Neuron (in vitro differentiated cells): ENCODE measurements at regions not wholly inside any gene's neighbourhood (a gene's known extent, or its start where the extent isn't known, plus 50 kb on each side); places are given as distances from the start of the nearest gene placed in this dataset.

Source experiments
- H2AFZ ChIP-seq: one replicate; pipeline ENCODE4 v1.6.1; 2013; ENCODE audit warnings: low read depth, mild to moderate bottlenecking, inconsistent platforms, low read length, moderate library complexity
- H3K27me3 ChIP-seq: one replicate; pipeline ENCODE4 v1.6.1; 2013; ENCODE audit warnings: low read length; ENCODE audit not compliant: insufficient read depth
- H3K36me3 ChIP-seq: one replicate; pipeline ENCODE4 v1.6.1; 2013; ENCODE audit warnings: low read length; ENCODE audit not compliant: insufficient read depth
- H3K4me1 ChIP-seq: one replicate; pipeline ENCODE4 v1.6.1; 2013; ENCODE audit warnings: low read length; ENCODE audit not compliant: insufficient read depth
- H3K4me3 ChIP-seq: 2 replicates; pipeline ENCODE4 v1.5.1; 2013; ENCODE audit warnings: mild to moderate bottlenecking, low read length, moderate library complexity
- H3K9me3 ChIP-seq: one replicate; pipeline ENCODE4 v1.6.1; 2013; ENCODE audit warnings: low read length

DNA sequence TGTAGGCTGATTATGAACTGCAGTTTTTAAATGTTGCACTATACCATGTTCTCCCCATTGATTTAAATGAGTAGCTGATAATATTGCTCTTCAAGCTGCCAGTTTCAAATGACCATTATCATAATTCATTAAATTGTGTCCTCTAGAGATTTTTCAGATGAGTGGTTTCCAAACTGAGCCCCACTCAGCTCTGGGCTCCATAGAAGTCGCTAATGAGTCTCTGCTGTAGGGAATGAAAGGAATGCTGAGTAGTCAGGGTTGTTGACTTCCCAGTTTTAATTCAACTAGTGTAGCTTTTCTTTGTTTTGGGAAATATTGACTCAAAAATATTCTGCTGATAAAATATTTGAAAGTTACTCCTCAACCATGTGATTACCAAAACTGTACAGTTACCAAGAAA is 1081.1 kb downstream of the ARAP2 start:
- Histone ChIP-seq H3K9me3 (no peaks in the 10 kb centered on the region), H3K4me1 (no peaks in the 10 kb centered on the region), H3K36me3 (no peaks in the 10 kb centered on the region), H3K27me3 (no peaks in the 10 kb centered on the region), H3K4me3 (no peak overlapping the region), H2AFZ (no peak overlapping the region)

DNA sequence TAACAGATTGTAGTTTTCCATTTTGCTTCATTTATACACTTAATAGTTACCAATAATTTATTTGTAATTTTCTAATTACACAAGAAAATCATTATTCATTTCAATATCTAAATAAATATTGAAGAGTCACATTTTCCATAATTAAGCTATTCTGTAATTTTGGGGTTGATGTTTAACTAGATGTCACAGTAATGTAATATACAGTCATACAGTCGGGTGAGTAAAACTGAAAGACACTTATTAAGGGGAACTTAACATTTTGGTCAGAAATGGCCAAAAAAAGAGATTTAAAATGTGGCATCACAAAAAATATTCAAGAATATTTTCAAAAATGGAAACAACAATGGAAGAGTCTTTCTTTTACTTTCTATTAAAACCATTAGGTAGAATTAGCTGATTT is 1080.3 kb downstream of the ARAP2 start:
- Histone ChIP-seq H3K9me3 (no peaks in the 10 kb centered on the region), H2AFZ (no peak overlapping the region), H3K27me3 (no peaks in the 10 kb centered on the region), H3K4me3 (no peak overlapping the region), H3K36me3 (no peaks in the 10 kb centered on the region), H3K4me1 (no peaks in the 10 kb centered on the region)

DNA sequence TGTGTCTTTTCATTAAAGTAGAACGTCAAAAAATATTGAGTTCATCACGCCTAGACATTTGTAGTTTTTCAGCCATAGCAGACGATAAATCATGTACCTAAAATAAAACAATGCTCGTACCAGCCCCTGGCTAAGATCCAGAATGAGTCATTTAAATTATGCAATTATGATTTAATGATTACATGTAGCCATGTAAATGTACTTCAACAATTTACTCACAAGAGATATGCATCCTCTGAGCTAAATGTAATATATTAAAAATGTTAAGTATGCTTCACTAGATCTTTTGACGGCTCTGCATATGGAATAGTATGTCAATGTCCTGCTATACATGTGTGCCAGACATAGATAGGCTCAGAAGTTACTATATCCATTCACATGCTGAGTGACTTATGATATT is 1077.8 kb downstream of the ARAP2 start:
- no peak overlapping the region for H2AFZ ChIP-seq
- no peaks in the 10 kb centered on the region for H3K27me3 ChIP-seq
- H3K36me3 ChIP-seq = no peaks in the 10 kb centered on the region
- H3K4me1 ChIP-seq = no peaks in the 10 kb centered on the region
- H3K4me3 ChIP-seq = no peak overlapping the region
- H3K9me3 ChIP-seq = no peaks in the 10 kb centered on the region

DNA sequence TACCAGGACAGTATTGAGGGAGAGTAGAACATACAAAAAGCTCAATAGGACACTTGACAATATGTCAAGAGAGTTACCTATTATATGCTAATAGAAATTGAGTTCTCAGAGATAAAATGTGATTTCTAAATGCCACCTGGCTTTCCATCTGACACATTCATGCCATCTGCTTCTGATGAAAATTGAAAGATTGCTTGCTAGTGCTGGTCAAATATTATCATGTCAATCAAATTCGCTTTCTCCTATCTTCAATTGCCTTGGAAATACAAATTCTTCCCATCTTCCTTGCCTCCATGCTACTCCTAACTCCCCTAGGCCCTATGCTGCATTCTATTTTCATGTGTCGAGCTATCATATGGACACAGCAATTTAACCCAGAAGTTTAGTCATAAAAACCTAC is 1076.9 kb downstream of the ARAP2 start:
- H3K27me3 ChIP-seq = no peaks in the 10 kb centered on the region

DNA sequence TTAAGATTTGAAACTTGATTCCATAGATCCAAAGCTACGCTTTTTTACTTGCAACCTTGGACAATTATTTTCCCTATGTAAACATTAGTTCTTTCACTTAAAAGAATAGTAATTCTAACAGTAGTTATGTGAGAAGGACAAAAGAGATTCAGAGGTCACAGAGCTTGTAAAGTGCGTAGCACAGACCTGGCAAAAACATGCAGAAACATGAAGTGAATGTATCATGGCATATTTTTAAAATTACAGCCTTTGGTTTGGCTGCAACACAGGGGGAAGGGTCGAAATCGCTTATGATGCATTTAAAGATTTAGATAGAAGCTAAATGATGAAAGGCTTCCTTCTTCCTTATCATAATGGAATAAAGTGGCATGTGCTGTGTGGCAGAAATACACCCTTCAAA is 1068.8 kb downstream of the ARAP2 start:
- Histone ChIP-seq H2AFZ (no peak overlapping the region), H3K36me3 (no peaks in the 10 kb centered on the region), H3K4me3 (no peak overlapping the region), H3K9me3 (no peaks in the 10 kb centered on the region), H3K27me3 (no peaks in the 10 kb centered on the region), H3K4me1 (no peaks in the 10 kb centered on the region)

More for the DNA sequence above, 1076.9 kb downstream of the ARAP2 start:
- Histone ChIP-seq H3K36me3 (no peaks in the 10 kb centered on the region), H2AFZ (no peak overlapping the region), H3K4me3 (no peak overlapping the region), H3K4me1 (no peaks in the 10 kb centered on the region), H3K9me3 (no peaks in the 10 kb centered on the region)

DNA sequence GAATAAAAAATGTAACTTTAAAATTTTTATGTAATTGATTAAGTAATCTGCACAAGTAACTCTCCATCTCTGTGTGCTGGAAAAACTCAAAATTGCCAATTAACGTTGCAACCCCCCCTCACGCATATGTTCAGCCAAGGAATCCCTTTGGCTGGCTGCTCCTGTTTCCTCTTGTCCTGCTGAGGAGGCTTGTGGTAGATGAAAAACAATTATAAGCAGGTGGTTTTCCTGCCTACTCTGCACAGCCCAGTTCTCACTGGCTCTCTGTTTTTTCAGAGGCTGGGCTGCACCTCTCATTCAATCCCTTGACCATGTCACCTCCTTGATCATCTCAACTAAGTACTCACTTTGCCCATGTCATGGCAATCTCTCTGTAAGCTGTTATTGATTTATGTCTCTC is 1068.4 kb downstream of the ARAP2 start:
- H3K9me3 ChIP-seq = no peaks in the 10 kb centered on the region
- no peaks in the 10 kb centered on the region for H3K36me3 ChIP-seq
- no peaks in the 10 kb centered on the region for H3K4me1 ChIP-seq
- no peaks in the 10 kb centered on the region for H3K27me3 ChIP-seq
- H2AFZ ChIP-seq = no peak overlapping the region
- H3K4me3 ChIP-seq = no peak overlapping the region

DNA sequence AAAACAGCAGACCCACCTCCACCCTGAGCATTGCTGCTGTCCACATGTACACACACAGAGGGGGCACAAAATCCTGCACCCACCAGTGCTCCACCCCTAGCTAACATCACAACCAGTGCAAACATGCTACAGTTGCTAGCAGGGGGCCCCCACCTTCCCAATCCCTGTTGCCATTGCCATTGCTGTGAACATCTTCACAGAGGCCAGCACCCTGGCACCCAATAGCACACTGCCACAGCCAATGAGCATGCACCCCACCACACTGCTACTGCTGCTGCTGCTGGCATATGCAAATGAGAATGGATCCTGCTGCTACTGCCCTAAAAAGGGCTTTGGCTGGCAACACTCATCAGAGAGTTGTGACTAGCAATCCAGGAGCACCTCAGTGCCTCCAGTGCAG is 1061.9 kb downstream of the ARAP2 start:
- Histone ChIP-seq H3K4me1 (no peaks in the 10 kb centered on the region), H3K27me3 (no peaks in the 10 kb centered on the region), H3K36me3 (no peaks in the 10 kb centered on the region), H3K4me3 (no peak overlapping the region), H2AFZ (no peak overlapping the region), H3K9me3 (no peaks in the 10 kb centered on the region)

DNA sequence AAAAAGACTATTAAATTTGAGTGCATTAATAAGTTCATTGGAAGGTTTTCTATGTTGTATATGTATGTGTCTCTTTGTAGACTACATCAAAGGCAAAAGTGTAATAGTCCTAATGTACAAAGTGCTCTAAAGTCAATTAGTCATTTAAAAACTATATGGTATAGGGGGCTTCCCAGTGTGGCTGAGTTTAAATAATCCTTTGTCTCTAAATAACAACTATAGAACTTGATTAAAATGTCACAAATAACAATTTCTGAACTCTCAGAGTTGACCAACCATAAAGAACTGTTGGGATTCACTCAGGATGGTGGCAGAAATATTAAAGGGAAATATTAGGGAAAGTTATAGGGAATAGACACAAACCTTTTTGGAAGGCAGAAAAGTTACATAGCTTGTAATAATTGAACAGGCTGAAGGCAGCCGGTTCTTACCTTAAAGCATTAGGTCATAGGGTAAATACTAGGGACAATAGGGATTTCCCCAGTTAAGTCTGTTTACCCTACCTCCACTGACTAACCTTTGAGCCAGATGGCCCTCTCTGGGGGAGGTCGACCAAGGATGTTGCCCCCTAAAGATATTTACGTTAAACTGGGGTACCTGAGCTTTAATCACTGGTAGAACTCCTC is 1054.2 kb downstream of the ARAP2 start:
- no peaks in the 10 kb centered on the region for H3K4me1 ChIP-seq
- H3K9me3 ChIP-seq = no peaks in the 10 kb centered on the region
- no peaks in the 10 kb centered on the region for H3K36me3 ChIP-seq
- H3K4me3 ChIP-seq = no peak overlapping the region
- no peaks in the 10 kb centered on the region for H3K27me3 ChIP-seq
- H2AFZ ChIP-seq = no peak overlapping the region

DNA sequence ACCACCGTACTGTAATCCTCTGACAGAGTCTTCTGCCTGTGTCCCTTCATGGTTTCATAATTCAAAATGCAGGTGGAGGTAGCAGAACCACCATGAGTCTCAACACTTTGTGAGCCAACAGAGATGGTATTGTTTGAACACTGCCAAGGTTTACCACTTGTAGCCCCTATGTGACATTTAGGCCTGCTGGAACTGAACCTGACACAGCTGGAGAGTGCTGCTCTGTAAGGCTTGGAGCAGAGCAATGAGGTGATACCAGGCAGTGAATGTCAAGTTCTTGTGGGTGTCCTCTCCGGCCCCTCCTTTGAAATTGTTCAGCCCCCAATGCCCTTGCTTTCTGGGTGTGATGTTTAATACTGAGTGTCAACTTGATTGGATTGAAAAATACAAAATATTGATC is 1042.9 kb downstream of the ARAP2 start:
- Histone ChIP-seq H3K9me3 (no peaks in the 10 kb centered on the region), H3K4me1 (no peaks in the 10 kb centered on the region), H2AFZ (no peak overlapping the region), H3K27me3 (no peaks in the 10 kb centered on the region), H3K4me3 (no peak overlapping the region), H3K36me3 (no peaks in the 10 kb centered on the region)

DNA sequence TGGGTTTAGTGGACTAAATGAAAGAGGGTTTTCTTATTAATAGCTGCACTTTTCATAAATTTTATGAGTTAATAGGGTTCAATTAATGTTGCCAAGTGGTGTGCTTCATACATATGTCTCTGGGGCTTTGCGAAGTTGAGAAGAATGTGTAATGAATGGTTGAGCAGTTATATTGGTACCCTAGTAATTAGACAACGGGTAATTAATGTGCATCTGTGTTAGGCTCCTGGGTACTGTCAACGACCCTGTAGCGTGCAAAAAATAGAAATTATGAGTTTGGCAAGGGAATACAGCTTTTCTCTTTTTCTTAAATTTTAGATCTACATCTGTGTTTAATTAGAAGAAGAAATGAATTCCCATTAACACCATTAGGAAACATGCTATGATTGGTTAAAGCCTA is 1027.7 kb downstream of the ARAP2 start:
- H3K9me3 ChIP-seq = no peaks in the 10 kb centered on the region
- H3K4me1 ChIP-seq = no peaks in the 10 kb centered on the region
- H2AFZ ChIP-seq = no peak overlapping the region
- no peaks in the 10 kb centered on the region for H3K36me3 ChIP-seq
- H3K27me3 ChIP-seq = no peaks in the 10 kb centered on the region
- no peak overlapping the region for H3K4me3 ChIP-seq

DNA sequence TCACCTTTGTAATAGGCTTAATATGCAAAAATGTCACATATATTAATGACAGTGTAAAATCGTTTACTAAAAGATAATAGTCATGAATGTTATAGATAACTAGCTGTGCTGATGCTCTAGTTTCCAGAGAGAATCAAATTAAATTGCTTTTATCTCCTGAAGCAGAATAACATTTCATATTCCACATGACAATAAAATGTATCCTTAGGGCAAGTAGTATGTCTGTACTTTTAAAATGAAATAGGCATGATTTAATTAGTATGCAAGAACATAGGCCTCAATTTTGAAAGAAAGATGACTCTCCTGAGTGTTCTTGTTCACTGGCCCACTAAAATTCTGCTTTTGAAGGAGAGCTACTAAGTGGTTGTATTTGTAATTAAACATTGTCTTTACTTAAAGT is 1027.0 kb downstream of the ARAP2 start:
- Histone ChIP-seq H3K4me1 (no peaks in the 10 kb centered on the region), H3K9me3 (no peaks in the 10 kb centered on the region), H2AFZ (no peak overlapping the region), H3K27me3 (no peaks in the 10 kb centered on the region), H3K36me3 (no peaks in the 10 kb centered on the region), H3K4me3 (no peak overlapping the region)

DNA sequence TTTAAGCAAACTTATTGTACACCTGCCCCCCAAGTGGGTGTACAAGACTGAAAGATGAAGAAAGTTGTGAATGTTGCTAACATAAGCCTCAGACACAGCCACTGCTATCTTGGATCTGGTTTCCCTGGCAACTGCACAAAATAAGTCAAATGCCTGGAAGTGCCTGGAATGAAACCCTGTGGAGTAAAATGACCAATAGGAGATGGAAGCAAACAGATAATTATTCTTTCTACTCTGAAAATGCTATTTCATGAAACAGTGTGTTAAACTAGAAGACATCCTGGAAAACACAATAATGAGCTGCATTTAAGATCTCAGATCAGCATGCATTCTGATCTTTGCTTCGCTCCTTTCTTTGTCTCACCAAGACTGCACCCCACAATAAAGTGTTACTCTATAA is 1016.0 kb downstream of the ARAP2 start:
- Histone ChIP-seq H3K9me3 (no peaks in the 10 kb centered on the region), H3K4me1 (peaks cover 12% of the 10 kb centered on the region), H3K36me3 (no peaks in the 10 kb centered on the region), H2AFZ (no peak overlapping the region), H3K4me3 (no peak overlapping the region), H3K27me3 (no peaks in the 10 kb centered on the region)

DNA sequence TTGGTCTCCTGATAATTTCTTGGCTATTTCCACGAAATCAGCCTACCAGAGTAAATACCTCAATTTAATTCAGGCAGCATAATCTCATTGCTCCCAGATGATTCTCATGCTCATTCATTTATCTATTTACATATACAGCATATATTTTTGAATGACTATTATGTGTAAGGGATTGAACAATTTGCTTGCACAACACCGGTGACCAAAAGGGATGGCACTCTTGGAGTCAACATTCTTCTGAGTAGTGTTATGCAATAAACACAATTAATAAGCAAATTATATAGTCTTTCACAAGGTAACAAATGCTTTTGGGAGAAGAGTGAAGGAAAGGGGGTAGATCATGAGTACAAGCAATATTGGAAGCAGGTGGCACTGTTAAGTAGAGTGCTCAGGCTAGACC is 1015.3 kb downstream of the ARAP2 start:
- no peak overlapping the region for H2AFZ ChIP-seq
- no peak overlapping the region for H3K4me3 ChIP-seq
- peaks cover 12% of the 10 kb centered on the region for H3K4me1 ChIP-seq
- H3K9me3 ChIP-seq = no peaks in the 10 kb centered on the region
- no peaks in the 10 kb centered on the region for H3K36me3 ChIP-seq
- H3K27me3 ChIP-seq = no peaks in the 10 kb centered on the region

DNA sequence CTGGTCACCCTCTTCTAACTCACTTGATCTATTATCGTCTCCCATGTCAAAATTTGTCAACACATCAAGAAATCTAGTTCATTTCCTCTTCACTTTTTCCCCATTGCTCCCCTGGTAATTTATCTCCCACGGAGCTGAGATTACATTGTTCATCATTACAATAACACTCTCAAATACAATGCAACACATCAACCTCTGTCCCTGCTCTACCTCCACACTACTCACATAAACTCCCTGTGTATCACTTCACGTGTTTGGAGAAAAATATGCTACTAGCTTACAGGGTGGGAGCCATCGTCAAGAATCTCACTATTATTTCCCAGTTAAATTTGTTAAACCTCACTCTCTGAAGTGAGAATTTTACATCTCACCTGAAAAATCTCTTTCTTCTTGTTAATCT is 1006.4 kb downstream of the ARAP2 start:
- Histone ChIP-seq H3K4me1 (no peaks in the 10 kb centered on the region), H3K9me3 (no peaks in the 10 kb centered on the region), H3K36me3 (no peaks in the 10 kb centered on the region), H3K27me3 (no peaks in the 10 kb centered on the region), H2AFZ (no peak overlapping the region), H3K4me3 (no peak overlapping the region)
